ENCODE measurements at regions not wholly inside any gene's neighbourhood (a gene's known extent, or its start where the extent isn't known, plus 50 kb on each side); places are given as distances from the start of the nearest gene placed in this dataset.

GRCh38 chr6:150783813-150784212, 81.7 kb upstream of the MTHFD1L start:
- Histone ChIP-seq H3K79me2 (ENCODE audit: control insufficient read depth, insufficient read depth, low read length) (no peaks in the 10 kb centered on the region), H3K36me3 (ENCODE audit: control insufficient read depth, insufficient read depth, low read length) (no peaks in the 10 kb centered on the region), H4K20me1 (replicated peaks; ENCODE audit: control insufficient read depth, insufficient read depth, low read length) (no peaks in the 10 kb centered on the region), H3K4me3 (no peak overlapping the region), H3K4me1 (replicated peaks in 1 of 2; ENCODE audit: control insufficient read depth in 2 of 2, insufficient read depth in 2 of 2, low read length in 2 of 2) (no peaks in the 10 kb centered on the region), H3K27me3 (ENCODE audit: control insufficient read depth in 2 of 2, insufficient read depth in 2 of 2, low read length in 2 of 2) (peaks cover 9 to 24% of the 10 kb centered on the region in 2 experiments), H3K9me1 (ENCODE audit: control insufficient read depth, insufficient read depth, low read length) (no peaks in the 10 kb centered on the region), H3K9me3 (replicated peaks; ENCODE audit: control insufficient read depth, insufficient read depth, low read depth, low read length) (no peaks in the 10 kb centered on the region), H3K27ac (ENCODE audit: extremely low read depth, low read depth, low read length) (no peak overlapping the region), H3K4me2 (ENCODE audit: insufficient read depth, low read length) (no peak overlapping the region), H2AFZ (ENCODE audit: low read depth, low read length) (no peak overlapping the region), H3K9ac (ENCODE audit: insufficient read depth in 1 of 2, low read depth in 2 of 2, low read length in 2 of 2) (no peak overlapping the region)
- POLR2A ChIA-PET = interaction anchor here (1.0 kb wide), 1 partner anchor 12 kb away, joined by 4 read pairs; no protein-coding TSS in a partner anchor
- DNase-seq (ENCODE audit: extremely low read depth in 1 of 4, low spot score in 3 of 4) (no peak), FAIRE-seq (no peak), ATAC-seq (no peak)
- CTCF ChIA-PET (ENCODE audit: low intra/inter-chr PET ratio) = no interaction called here
- in situ Hi-C loops (cut with MboI) (no loop called here), intact Hi-C loops (cut with micrococcal nuclease) (no loop called here)
- BruUV-seq (replicated peaks) = no TSS peak
- WGBS (ENCODE audit: insufficient coverage, low coverage, missing lambda C conversion rate) = 4% methylated on average over 2 of the region's 2 CpGs
- TF ChIP-seq, protein P1, sequence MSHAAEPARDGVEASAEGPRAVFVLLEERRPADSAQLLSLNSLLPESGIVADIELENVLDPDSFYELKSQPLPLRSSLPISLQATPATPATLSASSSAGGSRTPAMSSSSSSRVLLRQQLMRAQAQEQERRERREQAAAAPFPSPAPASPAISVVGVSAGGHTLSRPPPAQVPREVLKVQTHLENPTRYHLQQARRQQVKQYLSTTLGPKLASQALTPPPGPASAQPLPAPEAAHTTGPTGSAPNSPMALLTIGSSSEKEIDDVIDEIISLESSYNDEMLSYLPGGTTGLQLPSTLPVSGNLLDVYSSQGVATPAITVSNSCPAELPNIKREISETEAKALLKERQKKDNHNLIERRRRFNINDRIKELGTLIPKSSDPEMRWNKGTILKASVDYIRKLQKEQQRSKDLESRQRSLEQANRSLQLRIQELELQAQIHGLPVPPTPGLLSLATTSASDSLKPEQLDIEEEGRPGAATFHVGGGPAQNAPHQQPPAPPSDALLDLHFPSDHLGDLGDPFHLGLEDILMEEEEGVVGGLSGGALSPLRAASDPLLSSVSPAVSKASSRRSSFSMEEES (CRISPR knock-in tag; IDR thresholded peaks at IDR 0.05) = no peak
- TF ChIP-seq POLR2B (IDR thresholded peaks at IDR 0.05; ENCODE audit: low read depth, partially characterized antibody) (no peak), MTA1 (IDR thresholded peaks at IDR 0.05; ENCODE audit: borderline replicate concordance) (no peak), SMARCB1 (IDR thresholded peaks at IDR 0.05; ENCODE audit: insufficient read length, low read depth) (no peak), CBX1 (IDR thresholded peaks at IDR 0.05; ENCODE audit: low read depth) (no peak), NFIX (CRISPR knock-in tag; IDR thresholded peaks at IDR 0.05; ENCODE audit: low read depth) (no peak), ZNF134 (CRISPR knock-in tag; conservative IDR thresholded peaks at IDR 0.05) (no peak), E2F6 (IDR thresholded peaks at IDR 0.05; ENCODE audit: borderline replicate concordance in 1 of 2, extremely low read depth in 1 of 2, insufficient read depth in 1 of 2, insufficient read length in 1 of 2, low read depth in 1 of 2, low read length in 1 of 2, poor library complexity in 1 of 2, severe bottlenecking in 1 of 2) (no peak), MAX (CRISPR knock-in tag; IDR thresholded peaks at IDR 0.05) (no peak), ARHGAP35 (IDR thresholded peaks at IDR 0.05; ENCODE audit: partially characterized antibody) (no peak), HIVEP1 (CRISPR knock-in tag; IDR thresholded peaks at IDR 0.05) (no peak), ZZZ3 (IDR thresholded peaks at IDR 0.05) (no peak), RBM15 (IDR thresholded peaks at IDR 0.05; ENCODE audit: insufficient read depth, low read length) (no peak), PBX2 (CRISPR knock-in tag; IDR thresholded peaks at IDR 0.05; ENCODE audit: low read depth) (no peak), PBX2 (tag; conservative IDR thresholded peaks at IDR 0.05; ENCODE audit: low read depth) (no peak), HINFP (tag; conservative IDR thresholded peaks at IDR 0.05; ENCODE audit: low read depth) (no peak), BRF1 (IDR thresholded peaks at IDR 0.05; ENCODE audit: borderline replicate concordance, extremely low read depth, insufficient read length) (no peak)
